ENCODE measurements at regions not wholly inside any gene's neighbourhood (a gene's known extent, or its start where the extent isn't known, plus 50 kb on each side); places are given as distances from the start of the nearest gene placed in this dataset.
"Not testable (repeated sequence)": the region's sequence is repeated elsewhere in the genome, so short reads cannot be mapped to it uniquely, and the experiment has no call there.

- Histone ChIP-seq H3K27ac (no peak overlapping the region), H3K27me3 (no peaks in the 10 kb centered on the region), H3K4me3 (no peak overlapping the region), H3K9me3 (no peaks in the 10 kb centered on the region), H3K4me1 (no peaks in the 10 kb centered on the region), H3K36me3 (replicated peaks in 1 of 2; ENCODE audit: insufficient read depth in 1 of 2, low read depth in 2 of 2) (no peaks in the 10 kb centered on the region)
- ATAC-seq (no peak), DNase-seq (no peak)
- 51 to 56% methylated on average over 4 of the region's 4 CpGs for WGBS, 2 donors
- intact Hi-C loops (cut with DNase I) = no loop called here
- TF ChIP-seq POLR2A (IDR thresholded peaks at IDR 0.05) = no peak
- TF ChIP-seq, protein P1, sequence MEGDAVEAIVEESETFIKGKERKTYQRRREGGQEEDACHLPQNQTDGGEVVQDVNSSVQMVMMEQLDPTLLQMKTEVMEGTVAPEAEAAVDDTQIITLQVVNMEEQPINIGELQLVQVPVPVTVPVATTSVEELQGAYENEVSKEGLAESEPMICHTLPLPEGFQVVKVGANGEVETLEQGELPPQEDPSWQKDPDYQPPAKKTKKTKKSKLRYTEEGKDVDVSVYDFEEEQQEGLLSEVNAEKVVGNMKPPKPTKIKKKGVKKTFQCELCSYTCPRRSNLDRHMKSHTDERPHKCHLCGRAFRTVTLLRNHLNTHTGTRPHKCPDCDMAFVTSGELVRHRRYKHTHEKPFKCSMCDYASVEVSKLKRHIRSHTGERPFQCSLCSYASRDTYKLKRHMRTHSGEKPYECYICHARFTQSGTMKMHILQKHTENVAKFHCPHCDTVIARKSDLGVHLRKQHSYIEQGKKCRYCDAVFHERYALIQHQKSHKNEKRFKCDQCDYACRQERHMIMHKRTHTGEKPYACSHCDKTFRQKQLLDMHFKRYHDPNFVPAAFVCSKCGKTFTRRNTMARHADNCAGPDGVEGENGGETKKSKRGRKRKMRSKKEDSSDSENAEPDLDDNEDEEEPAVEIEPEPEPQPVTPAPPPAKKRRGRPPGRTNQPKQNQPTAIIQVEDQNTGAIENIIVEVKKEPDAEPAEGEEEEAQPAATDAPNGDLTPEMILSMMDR (IDR thresholded peaks at IDR 0.05) = no peak
Measured at GRCh38 chr1:220448217-220448616, 79.7 kb upstream of the MARK1 start.

GRCh38 chr1:220444586-220444985 is 83.3 kb upstream of the MARK1 start:
- H3K36me3 ChIP-seq (replicated peaks in 1 of 2; ENCODE audit: insufficient read depth in 1 of 2, low read depth in 2 of 2); H3K4me1 ChIP-seq; DNase-seq; ATAC-seq; H3K4me3 ChIP-seq; H3K27ac ChIP-seq; intact Hi-C loops (cut with DNase I); H3K27me3 ChIP-seq; H3K9me3 ChIP-seq: not testable (repeated sequence)
- 14 to 27% methylated on average over 3 of the region's 3 CpGs for WGBS, 2 donors

DNA sequence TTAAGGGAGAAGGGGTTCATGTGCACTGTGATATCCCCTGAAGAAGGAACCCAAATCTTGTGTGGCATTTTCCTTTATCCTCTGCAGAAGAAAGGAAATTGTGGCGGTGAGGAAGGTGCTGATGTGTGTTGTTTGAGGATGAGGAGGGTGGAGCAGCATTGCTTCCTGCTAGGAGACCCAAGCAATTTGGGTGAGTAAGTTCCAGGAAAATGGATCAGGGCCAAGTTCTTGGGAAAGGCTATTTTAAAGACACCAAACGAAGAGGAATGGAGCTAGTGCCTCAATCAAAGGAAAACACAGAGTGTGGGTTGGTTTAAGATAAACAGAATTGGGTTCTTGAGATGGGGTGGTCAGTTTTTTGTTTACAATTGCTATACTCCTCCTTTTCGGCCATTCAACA is 86.7 kb upstream of the MARK1 start:
- no peaks in the 10 kb centered on the region for H3K9me3 ChIP-seq
- no peak overlapping the region for H3K27ac ChIP-seq
- no peak for ATAC-seq
- 36 to 50% methylated on average over 3 of the region's 3 CpGs for WGBS, 2 donors
- H3K4me3 ChIP-seq = no peak overlapping the region
- no peaks in the 10 kb centered on the region for H3K27me3 ChIP-seq
- DNase-seq = no peak
- H3K36me3 ChIP-seq (replicated peaks in 1 of 2; ENCODE audit: insufficient read depth in 1 of 2, low read depth in 2 of 2) = no peaks in the 10 kb centered on the region
- no peaks in the 10 kb centered on the region for H3K4me1 ChIP-seq
- TF ChIP-seq POLR2A (IDR thresholded peaks at IDR 0.05) = no peak
- TF ChIP-seq, protein P1 (IDR thresholded peaks at IDR 0.05) = no peak
- intact Hi-C loops (cut with DNase I) = no loop called here

- ATAC-seq (no peak), DNase-seq (no peak)
- 77 to 83% methylated on average over 2 of the region's 2 CpGs for WGBS, 2 donors
- Histone ChIP-seq H3K4me1 (no peaks in the 10 kb centered on the region), H3K27me3 (no peaks in the 10 kb centered on the region), H3K36me3 (replicated peaks in 1 of 2; ENCODE audit: insufficient read depth in 1 of 2, low read depth in 2 of 2) (no peaks in the 10 kb centered on the region), H3K4me3 (no peak overlapping the region), H3K27ac (no peak overlapping the region), H3K9me3 (no peaks in the 10 kb centered on the region)
- TF ChIP-seq, protein P1 (IDR thresholded peaks at IDR 0.05) = no peak
- TF ChIP-seq POLR2A (IDR thresholded peaks at IDR 0.05) = no peak
- intact Hi-C loops (cut with DNase I) = no loop called here
Measured at GRCh38 chr1:220438741-220439140, 89.2 kb upstream of the MARK1 start.

- H3K27ac ChIP-seq = no peak overlapping the region
- DNase-seq (no peak), ATAC-seq (no peak)
- WGBS, 2 donors = 100% methylated on average over 1 of the region's 1 CpG
- H3K9me3 ChIP-seq = no peaks in the 10 kb centered on the region
- H3K4me3 ChIP-seq = no peak overlapping the region
- no peaks in the 10 kb centered on the region for H3K27me3 ChIP-seq
- no peaks in the 10 kb centered on the region for H3K36me3 ChIP-seq (replicated peaks in 1 of 2; ENCODE audit: insufficient read depth in 1 of 2, low read depth in 2 of 2)
- H3K4me1 ChIP-seq = no peaks in the 10 kb centered on the region
- intact Hi-C loops (cut with DNase I) = no loop called here
- TF ChIP-seq, protein P1 (IDR thresholded peaks at IDR 0.05) = no peak
- TF ChIP-seq POLR2A (IDR thresholded peaks at IDR 0.05) = no peak
Measured at GRCh38 chr1:220432408-220432807, 95.5 kb upstream of the MARK1 start.

Measured in body of pancreas (tissue), 4 donors.